IMR-90 (cell line): ENCODE measurements at regions not wholly inside any gene's neighbourhood (a gene's known extent, or its start where the extent isn't known, plus 50 kb on each side); places are given as distances from the start of the nearest gene placed in this dataset.
"Not testable (repeated sequence)": the region's sequence is repeated elsewhere in the genome, so short reads cannot be mapped to it uniquely, and the experiment has no call there.

ENCODE experiments used
- BHLHE40 ChIP-seq: fragments of 150-350 bp; IDR thresholded peaks from 2 replicates; pipeline ENCODE4 v1.6.1; 2016; ENCODE audit warnings: mild to moderate bottlenecking, low read depth, low read length
- CEBPB ChIP-seq: IDR thresholded peaks from 2 replicates; pipeline ENCODE4 v1.6.1; 2012; ENCODE audit warnings: low read depth, low read length, improper control_type of control experiment
- CHD1 ChIP-seq: IDR thresholded peaks from 2 replicates; pipeline ENCODE4 v1.6.1; 2012; ENCODE audit warnings: low read depth, low read length, improper control_type of control experiment
- CTCF ChIP-seq: conservative IDR thresholded peaks from 2 replicates; pipeline ENCODE4 v1.5.1; 2012; ENCODE audit warnings: mild to moderate bottlenecking, low read depth, low read length, improper control_type of control experiment
- NFE2L2 ChIP-seq: fragments of 150-350 bp; IDR thresholded peaks from 2 replicates; pipeline ENCODE4 v1.6.1; 2016; ENCODE audit warnings: low read depth, mild to moderate bottlenecking, low read length
- POLR2A ChIP-seq: IDR thresholded peaks from 2 replicates; pipeline ENCODE4 v1.6.1; 2012; ENCODE audit warnings: mild to moderate bottlenecking, low read depth, low read length
- RAD21 ChIP-seq: IDR thresholded peaks from 2 replicates; pipeline ENCODE4 v1.6.1; 2012; ENCODE audit warnings: low read length, improper control_type of control experiment
- RFX5 ChIP-seq: IDR thresholded peaks from 2 replicates; pipeline ENCODE4 v1.8.0; 2012; ENCODE audit warnings: low read depth, mild to moderate bottlenecking, low read length, moderate library complexity
- SMC3 ChIP-seq: fragments of 150-350 bp; IDR thresholded peaks from 2 replicates; pipeline ENCODE4 v1.6.1; 2016; ENCODE audit warnings: low read depth, mild to moderate bottlenecking, antibody characterized with exemption, low read length, moderate library complexity
- USF2 ChIP-seq: fragments of 150-350 bp; IDR thresholded peaks from 2 replicates; pipeline ENCODE4 v1.6.1; 2017; ENCODE audit warnings: mild to moderate bottlenecking, antibody characterized with exemption, low read length, low read depth

DNA sequence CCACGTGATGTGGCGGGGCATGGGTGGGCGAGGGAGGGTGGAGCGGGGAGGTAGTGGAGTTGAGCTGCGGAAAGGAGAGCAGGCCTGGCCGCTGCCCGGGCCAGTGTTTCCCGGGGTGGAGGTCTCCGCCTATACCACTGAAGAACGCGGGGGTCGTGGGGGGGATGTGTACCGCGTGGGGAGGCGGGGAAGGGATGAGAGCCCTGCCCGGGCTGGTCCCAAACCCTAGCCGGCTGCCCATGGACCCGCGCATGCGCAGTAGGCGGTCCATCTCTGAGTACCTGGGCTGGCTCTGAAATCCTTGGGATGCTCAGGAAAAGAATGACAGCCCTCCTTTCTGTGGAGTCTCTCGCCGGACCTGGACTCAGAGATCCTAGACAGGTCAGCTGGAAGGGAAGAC lies 3927.8 kb upstream of the OR11H1 start:
- not testable (repeated sequence) for TF ChIP-seq RAD21, POLR2A, CTCF, NFE2L2, RFX5, USF2, BHLHE40, CHD1, CEBPB, SMC3
